ENCODE measurements at regions not wholly inside any gene's neighbourhood (a gene's known extent, or its start where the extent isn't known, plus 50 kb on each side); places are given as distances from the start of the nearest gene placed in this dataset.

DNA sequence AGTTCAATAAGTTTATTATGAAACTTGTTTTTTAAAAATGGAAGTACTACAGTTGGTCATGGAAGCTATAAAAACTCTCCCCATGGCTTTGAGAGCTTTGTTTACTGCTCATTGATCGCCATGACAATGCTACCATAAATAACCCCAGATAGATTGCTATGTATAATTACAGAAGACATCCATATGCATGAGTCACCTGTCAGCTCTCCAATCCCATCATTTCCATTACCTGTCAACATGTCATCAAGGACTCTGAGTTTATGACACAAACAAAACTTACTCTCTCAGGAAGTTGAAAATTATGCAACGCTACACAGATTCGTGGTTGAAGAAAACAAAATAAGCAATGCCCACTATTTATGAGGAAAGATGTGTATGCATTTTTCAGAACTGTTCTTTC is 144.4 kb downstream of the SEC23A start:
- TF ChIP-seq, protein P1, sequence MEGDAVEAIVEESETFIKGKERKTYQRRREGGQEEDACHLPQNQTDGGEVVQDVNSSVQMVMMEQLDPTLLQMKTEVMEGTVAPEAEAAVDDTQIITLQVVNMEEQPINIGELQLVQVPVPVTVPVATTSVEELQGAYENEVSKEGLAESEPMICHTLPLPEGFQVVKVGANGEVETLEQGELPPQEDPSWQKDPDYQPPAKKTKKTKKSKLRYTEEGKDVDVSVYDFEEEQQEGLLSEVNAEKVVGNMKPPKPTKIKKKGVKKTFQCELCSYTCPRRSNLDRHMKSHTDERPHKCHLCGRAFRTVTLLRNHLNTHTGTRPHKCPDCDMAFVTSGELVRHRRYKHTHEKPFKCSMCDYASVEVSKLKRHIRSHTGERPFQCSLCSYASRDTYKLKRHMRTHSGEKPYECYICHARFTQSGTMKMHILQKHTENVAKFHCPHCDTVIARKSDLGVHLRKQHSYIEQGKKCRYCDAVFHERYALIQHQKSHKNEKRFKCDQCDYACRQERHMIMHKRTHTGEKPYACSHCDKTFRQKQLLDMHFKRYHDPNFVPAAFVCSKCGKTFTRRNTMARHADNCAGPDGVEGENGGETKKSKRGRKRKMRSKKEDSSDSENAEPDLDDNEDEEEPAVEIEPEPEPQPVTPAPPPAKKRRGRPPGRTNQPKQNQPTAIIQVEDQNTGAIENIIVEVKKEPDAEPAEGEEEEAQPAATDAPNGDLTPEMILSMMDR (IDR thresholded peaks at IDR 0.05; ENCODE audit: insufficient read depth, low read depth, low read length, missing control alignments), result no peak
- no peak overlapping the region for H3K4me3 ChIP-seq (ENCODE audit: low read length)
- DNase-seq (ENCODE audit: low read depth), result no peak

DNA sequence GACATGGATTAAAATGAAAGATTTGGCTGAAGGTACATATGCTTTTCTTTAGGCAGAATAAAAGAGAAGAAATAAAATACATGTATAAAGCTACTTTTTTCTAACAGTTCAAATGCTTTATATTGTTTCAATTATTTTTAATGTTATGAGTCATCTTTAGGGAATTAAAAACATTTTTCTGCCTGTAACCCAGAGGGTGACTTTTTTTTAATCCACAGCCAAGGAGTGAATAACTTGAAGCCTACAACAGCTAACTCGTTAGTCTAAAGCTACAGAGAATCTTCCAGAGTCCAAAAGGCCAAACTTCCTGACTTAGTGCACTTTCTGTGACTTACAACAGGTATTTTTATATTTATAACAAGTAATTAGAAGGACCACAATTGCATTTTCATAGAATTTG is 151.6 kb downstream of the SEC23A start:
- TF ChIP-seq, protein P1 (IDR thresholded peaks at IDR 0.05; ENCODE audit: insufficient read depth, low read depth, low read length, missing control alignments), result no peak
- DNase-seq (ENCODE audit: low read depth), result no peak
- H3K4me3 ChIP-seq (ENCODE audit: low read length), result no peak overlapping the region

DNA sequence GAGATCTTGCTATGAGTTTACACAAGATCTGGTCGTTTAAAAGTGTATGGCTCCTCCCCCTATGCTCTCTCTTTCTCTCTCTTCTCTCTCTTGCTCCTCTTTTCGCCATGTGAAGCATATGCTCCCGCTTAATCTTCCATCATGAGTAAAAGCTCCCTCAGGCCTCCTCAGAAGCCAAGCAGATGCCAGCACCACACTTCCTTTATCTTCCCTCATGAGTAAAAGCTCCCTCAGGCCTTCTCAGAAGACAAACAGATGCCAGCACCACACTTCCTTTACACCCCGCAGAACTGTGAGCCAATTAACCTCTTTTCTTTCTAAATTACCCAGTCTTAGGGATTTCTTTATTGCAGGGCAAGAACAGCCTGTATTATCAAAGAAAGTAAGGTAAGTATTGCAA is 152.4 kb downstream of the SEC23A start:
- H3K4me3 ChIP-seq (ENCODE audit: low read length), result no peak overlapping the region
- DNase-seq (ENCODE audit: low read depth), result no peak
- TF ChIP-seq, protein P1 (IDR thresholded peaks at IDR 0.05; ENCODE audit: insufficient read depth, low read depth, low read length, missing control alignments), result no peak

DNA sequence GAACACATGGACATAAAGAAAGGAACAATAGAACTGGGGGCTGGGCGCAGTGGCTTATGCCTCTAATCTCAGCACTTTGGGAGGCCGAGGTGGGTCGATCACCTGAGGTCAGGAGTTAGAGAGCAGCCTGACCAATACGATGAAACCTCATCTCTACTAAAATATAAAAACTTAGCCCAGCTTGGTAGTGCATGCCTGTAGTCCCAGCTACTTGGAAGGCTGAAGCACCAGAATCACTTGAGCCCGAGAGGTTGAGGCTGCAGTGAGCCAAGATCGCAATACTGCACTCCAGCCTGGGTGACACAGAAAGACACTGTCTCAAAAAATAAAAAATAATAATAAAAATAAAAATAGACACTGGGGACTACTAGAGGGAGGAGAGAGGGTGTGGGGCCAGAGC is 154.5 kb downstream of the SEC23A start:
- DNase-seq (ENCODE audit: low read depth), result no peak
- TF ChIP-seq, protein P1 (IDR thresholded peaks at IDR 0.05; ENCODE audit: insufficient read depth, low read depth, low read length, missing control alignments), result no peak
- no peak overlapping the region for H3K4me3 ChIP-seq (ENCODE audit: low read length)

DNA sequence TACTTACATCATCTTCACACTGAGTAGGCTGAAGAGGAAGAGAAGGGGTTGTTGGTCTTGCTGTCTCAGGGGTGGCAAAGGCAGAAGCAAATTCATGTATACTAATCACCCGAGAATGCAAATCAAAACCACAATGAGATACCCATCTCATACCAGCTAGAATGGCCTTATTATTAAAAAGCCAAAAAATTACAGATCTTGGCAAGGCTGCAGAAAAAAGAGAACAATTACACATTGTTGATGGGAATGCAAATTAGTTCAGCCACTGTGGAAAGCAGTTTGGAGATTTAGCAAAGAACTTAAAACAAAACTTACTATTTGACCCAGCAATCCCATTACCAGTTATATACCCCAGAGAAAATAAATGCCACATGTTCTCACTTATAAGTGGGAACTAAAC is 154.9 kb downstream of the SEC23A start:
- no peak overlapping the region for H3K4me3 ChIP-seq (ENCODE audit: low read length)
- TF ChIP-seq, protein P1 (IDR thresholded peaks at IDR 0.05; ENCODE audit: insufficient read depth, low read depth, low read length, missing control alignments), result no peak
- DNase-seq (ENCODE audit: low read depth), result no peak

DNA sequence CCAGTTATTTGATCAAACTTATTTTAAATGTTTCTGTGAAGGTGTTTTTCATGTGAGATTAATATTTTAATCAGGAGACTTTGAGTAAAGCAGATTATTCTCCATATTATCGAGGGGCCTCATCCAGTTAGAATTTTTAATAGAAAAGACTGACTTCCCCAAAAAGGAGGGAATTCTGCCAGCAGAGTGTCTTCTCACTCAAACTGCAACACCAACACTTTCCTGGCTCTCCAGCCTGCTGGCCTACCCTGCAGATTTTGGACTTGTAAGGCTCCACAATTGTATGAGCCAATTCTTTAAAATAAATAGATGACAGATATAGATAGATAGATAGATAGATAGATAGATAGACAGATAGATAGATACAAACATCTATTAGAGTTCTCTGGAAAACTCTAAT is 155.7 kb downstream of the SEC23A start:
- DNase-seq (ENCODE audit: low read depth), result no peak
- H3K4me3 ChIP-seq (ENCODE audit: low read length), result no peak overlapping the region
- TF ChIP-seq, protein P1 (IDR thresholded peaks at IDR 0.05; ENCODE audit: insufficient read depth, low read depth, low read length, missing control alignments), result no peak

DNA sequence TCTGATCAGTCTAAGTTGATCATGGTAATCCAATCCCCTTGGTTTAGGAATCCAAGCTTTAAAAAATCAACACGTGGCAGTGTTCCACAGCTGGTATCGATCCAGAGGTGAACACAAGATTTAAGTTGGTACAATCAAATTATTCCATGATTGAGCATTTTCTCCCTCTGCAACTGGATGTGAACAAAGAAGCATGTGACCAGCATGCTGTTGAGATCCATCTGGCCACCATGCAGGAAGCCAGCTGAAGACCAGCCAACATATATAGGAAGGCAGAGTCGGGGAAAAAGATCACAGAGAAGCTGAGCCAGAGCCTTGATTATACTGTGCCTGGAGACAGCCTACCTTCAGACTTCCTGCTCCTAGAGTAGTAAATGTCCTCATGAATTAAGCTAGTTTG is 158.3 kb downstream of the SEC23A start:
- DNase-seq (ENCODE audit: low read depth), result no peak
- TF ChIP-seq, protein P1 (IDR thresholded peaks at IDR 0.05; ENCODE audit: insufficient read depth, low read depth, low read length, missing control alignments), result no peak
- no peak overlapping the region for H3K4me3 ChIP-seq (ENCODE audit: low read length)
